ENCODE measurements at regions not wholly inside any gene's neighbourhood (a gene's known extent, or its start where the extent isn't known, plus 50 kb on each side); places are given as distances from the start of the nearest gene placed in this dataset.
"Not testable (repeated sequence)": the region's sequence is repeated elsewhere in the genome, so short reads cannot be mapped to it uniquely, and the experiment has no call there.

DNA sequence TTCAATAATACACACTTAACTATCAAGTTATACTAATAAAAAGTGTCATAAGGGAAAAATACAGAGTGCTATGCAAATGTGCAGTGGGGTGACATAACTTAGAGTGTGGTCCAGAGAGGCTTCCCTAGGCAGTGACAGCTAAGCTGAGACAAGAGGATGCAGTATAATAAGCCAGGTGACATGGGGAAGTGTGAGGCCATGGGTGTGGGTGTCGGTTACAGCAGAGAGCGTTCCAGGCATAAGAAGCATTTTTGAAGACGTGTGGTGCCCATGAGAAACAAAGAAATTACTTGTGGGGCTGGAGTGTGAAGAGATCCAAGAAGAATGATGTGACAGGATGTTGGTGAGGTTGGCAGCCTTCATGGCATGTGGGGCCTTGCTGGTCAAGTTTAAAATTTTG lies 78.1 kb upstream of the PICALM start:
- DNase-seq (ENCODE audit: low spot score) = no peak

GRCh38 chr11:86145439-86146156 lies 76.7 kb upstream of the PICALM start:
- peak; percentile 70 for DNase-seq (ENCODE audit: low spot score)

DNA sequence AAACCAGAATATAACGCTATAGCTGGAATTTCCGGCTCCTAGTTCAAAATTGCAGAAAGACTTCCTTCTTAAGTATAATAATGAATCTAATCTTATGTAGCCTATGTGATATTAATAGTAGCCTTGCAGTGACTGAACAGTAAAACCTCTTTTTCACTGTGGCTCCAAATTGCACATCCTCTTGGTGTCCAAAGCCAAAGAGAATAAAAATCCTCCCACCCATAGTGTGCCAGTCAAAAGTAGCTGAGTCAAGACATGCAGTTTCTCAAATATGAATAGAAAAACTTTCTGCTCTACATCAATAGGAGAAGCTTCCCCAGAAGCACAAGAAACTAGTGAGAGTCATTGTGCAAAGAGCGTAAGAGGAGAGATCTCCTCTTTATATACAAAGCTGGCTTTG lies 76.0 kb upstream of the PICALM start:
- peak; percentile 23 for DNase-seq (ENCODE audit: low spot score)

DNA sequence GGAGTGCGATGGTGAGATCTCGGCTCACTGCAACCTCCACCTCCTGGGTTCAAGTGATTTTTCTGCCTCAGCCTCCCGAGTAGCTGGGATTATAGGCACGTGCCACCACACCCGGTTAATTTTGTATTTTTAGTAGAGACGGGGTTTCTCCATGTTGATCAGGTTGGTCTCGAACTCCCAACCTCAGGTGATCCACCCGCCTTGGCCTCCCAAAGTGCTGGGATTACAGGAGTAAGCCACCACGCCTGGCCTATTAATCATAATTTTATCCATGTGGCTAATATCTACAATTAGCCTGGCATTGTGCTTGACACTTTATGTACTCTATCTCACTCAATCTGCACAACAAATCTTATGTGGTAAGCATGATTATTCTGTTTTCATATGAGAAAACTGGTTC lies 75.2 kb upstream of the PICALM start:
- not testable (repeated sequence) for DNase-seq (ENCODE audit: low spot score)

GRCh38 chr11:86143087-86144030 lies 74.5 kb upstream of the PICALM start:
- DNase-seq (ENCODE audit: low spot score) = peak; percentile 54

GRCh38 chr11:86142170-86142569 lies 73.3 kb upstream of the PICALM start:
- DNase-seq (ENCODE audit: low spot score) = no peak

GRCh38 chr11:86141727-86142126 lies 72.8 kb upstream of the PICALM start:
- DNase-seq (ENCODE audit: low spot score) = no peak

GRCh38 chr11:86140334-86140990 lies 71.6 kb upstream of the PICALM start:
- no peak for DNase-seq (ENCODE audit: low spot score)

DNA sequence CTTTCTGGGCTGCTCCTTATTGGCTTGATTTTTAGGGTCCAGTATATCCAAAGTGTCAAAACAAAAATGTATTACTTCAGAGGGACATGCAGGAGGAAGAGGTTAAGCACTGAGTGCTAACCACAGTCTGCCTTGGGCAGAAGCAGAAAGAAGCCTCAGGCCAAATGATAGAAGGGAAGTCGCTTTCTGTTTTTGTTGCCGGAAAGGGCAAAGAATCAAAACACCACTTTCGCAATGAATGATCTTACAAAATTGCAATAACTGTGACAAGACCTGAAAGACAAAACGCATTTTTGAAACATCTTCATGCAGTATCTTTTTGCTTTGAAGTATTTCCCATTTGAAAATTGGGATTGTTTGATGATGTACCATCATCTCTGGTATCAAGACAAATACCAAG lies 70.1 kb upstream of the PICALM start:
- no peak for DNase-seq (ENCODE audit: low spot score)

DNA sequence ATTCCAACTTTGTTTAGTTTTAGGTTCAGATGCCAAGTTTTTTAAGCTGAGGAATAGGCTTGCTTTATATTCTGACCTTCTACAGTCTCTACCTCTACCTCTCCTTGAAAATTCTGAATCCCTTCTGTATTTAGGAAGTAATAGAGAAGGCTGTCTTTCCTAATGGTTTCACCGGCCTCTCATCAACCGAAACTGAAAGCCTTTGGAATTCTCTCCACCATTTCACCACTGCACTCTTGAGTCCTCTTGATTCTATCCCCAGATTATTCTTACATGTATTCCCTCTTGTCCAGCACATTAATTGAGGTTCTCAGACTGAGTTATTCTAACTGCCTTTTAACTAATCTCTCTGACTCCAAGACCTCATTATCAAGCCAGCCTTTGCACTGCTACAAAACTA lies 67.7 kb upstream of the PICALM start:
- DNase-seq (ENCODE audit: low spot score) = no peak

DNA sequence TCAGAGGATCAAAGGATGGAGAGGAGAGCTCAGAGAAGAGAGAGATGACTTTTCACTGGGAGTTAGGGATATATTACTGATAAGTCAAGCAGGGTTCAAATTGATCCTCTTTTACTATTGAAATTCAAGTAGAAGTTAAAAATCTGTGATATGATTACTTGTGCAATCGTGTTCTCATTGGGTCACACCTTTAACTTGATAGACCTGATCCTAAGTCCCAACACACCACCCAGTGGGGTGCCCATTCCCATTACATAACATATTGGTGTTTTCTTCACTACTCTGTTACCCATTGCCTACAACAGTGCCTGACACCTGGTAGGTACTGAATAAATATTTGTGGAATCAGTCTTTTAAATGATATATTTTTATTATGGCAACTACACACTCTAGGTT lies 66.4 kb upstream of the PICALM start:
- no peak for DNase-seq (ENCODE audit: low spot score)

DNA sequence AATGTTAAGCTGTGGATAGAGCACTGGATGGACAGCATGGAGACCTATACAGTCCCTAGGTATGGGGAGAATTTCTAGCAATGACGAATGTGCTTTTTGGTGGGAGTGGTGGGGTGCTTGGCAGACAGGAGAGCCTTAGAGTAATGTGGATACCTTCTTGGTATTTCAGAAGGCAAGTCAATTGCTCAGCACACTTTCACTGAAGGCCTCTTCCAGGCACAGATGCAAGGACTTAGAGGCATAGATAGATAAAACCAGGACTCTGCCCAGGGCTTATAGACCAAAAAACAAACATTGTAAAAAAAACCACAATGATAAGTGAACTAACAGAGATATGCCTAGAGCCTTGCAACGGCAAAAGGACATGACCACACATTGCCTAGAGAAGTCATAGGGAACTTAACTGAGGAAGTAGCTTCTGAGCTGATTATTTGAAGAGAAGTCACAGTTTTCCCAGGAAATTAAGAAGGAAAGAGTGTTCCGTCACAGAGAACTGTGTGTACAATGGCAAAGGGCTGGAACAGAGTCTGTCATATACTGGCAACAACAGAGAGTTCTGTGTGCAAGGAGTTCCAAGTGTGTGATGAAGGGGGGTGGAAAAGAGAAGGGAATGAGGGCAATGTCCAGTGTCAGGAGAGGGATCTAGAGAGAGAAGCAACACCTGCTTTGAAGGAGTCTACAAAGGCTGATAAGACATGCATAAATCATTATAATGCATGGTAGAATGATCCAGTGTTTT lies 65.9 kb upstream of the PICALM start:
- peak; percentile 46 for DNase-seq (ENCODE audit: low spot score)

GRCh38 chr11:86132667-86133249 lies 63.9 kb upstream of the PICALM start:
- no peak for DNase-seq (ENCODE audit: low spot score)

DNA sequence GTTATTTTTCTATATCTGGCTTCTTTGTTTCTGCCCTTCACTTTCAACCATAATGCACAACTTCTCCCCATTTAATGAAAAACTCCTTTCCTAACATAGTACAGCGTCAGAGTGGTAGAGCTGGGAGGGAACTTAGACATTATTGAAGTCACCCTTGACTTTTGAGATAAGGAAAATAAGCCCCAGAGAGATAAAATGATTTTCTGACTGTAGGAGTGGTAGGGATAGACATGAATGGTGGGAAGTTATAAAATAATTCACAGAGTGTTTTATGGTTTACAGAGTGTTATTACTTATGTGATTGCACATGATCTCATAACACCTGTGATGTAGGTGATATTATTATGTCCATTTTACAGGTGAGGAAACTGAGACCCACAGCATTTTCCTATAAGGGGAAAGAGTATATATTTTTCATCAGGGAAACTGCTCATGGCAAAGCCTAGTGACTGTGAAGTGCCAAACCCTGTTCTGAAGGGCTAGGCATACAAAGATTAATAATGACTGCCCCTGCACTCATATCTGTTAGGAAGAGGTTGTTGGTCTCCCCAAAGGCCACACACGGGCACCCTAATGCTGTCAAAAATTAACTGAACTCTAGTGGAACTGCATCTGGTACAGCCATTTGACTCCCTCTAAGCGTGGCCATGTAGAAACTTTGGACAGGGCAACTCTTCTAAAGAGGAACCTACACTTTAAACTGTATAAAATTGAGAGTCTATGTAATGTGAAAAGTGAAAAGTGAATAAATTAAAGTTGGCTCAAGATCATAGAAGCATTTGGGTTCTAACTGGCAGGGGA lies 61.1 kb upstream of the PICALM start:
- DNase-seq (ENCODE audit: low spot score) = peak; percentile 84

DNA sequence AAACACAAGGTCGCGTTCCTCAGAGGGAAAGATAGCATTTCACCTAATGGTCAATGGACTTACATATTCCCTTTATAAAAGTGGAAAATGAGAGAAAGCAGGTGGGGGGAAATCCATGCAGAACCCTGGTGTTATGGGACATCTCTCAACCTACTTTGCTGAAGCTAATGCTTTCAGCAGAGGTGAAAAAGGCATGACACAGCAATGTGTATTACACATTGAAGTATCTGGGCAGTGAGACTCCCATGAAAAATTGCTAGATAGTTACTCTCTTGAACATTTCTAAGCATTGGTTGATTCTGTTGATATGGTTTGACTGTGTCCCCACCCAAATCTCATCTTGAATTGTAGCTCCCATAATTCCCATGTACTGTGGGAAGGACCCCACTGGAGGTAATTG lies 60.0 kb upstream of the PICALM start:
- no peak for DNase-seq (ENCODE audit: low spot score)

- DNase-seq (ENCODE audit: low spot score) = no peak
Measured at GRCh38 chr11:86126862-86127261, 58.0 kb upstream of the PICALM start.

- DNase-seq (ENCODE audit: low spot score) = no peak
Measured at GRCh38 chr11:86124251-86125233, 55.7 kb upstream of the PICALM start.

- DNase-seq (ENCODE audit: low spot score) = no peak
Measured at GRCh38 chr11:86122773-86123172, 53.9 kb upstream of the PICALM start.

DNA sequence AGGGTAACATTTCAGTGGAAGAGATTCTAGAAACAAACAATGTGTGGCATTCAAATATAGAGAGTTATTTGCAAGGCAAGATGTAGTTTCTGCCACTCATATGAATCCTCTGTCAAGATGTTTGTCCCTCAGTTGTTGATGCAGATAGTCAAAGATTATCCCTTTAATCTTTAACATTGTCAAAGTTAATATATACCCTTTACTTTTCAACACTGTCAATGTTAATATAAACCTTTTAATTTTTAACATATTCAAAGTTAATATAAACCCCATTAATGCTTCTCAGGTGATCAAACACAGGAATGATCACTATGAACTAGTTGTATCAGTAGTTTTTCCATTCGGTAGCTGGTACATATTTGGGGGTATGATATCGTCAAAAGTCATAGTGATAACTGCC lies 51.9 kb upstream of the PICALM start:
- no peak for DNase-seq (ENCODE audit: low spot score)

DNA sequence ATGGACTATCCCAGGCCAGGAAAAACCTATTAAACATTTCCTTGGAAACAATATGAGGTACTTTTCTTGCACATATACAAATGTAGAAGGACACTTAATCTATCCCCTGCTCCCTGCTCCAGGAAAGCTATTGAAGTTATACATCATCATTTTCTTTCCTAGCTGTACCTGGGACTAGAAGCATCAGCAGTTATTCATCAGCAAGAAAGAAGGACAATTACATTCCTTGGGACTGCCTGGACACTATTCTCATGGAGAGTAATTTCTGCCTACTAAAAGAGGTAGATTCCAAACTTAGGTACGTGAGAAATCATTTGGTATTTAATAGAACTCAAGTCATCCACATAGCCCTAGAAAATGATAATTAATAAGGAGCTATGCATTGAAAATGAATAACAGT lies 51.0 kb upstream of the PICALM start:
- DNase-seq (ENCODE audit: low spot score) = no peak

Measured in hematopoietic multipotent progenitor cell treated with erythropoietin and hydrocortisone succinate and interleukin-3 and kit ligand, for 17 days (in vitro differentiated cells).